Adipocyte (in vitro differentiated cells): ENCODE measurements at regions not wholly inside any gene's neighbourhood (a gene's known extent, or its start where the extent isn't known, plus 50 kb on each side); places are given as distances from the start of the nearest gene placed in this dataset.

Experiments used
- DNase-seq: peaks from one replicate; pipeline ENCODE4 v3.0.0-alpha.2; 2015; ENCODE audit warnings: low read depth
- H3K27me3 ChIP-seq: replicated peaks from 2 replicates; pipeline ENCODE4 v1.7.0; 2013; ENCODE audit warnings: mild to moderate bottlenecking, low read length, moderate library complexity; ENCODE audit not compliant: control insufficient read depth, insufficient read depth
- H3K36me3 ChIP-seq: 2 replicates; pipeline ENCODE4 v1.7.0; 2013; ENCODE audit warnings: low read length, mild to moderate bottlenecking, moderate library complexity; ENCODE audit not compliant: control insufficient read depth, insufficient read depth, severe bottlenecking
- H3K4me1 ChIP-seq: 2 replicates; pipeline ENCODE4 v1.7.0; 2013; ENCODE audit warnings: mild to moderate bottlenecking, low read length, moderate library complexity; ENCODE audit not compliant: control insufficient read depth, insufficient read depth
- H3K4me3 ChIP-seq: 2 replicates; pipeline ENCODE4 v1.7.0; 2013; ENCODE audit warnings: mild to moderate bottlenecking, low read length, moderate library complexity
- H3K9ac ChIP-seq: 2 replicates; pipeline ENCODE4 v1.7.0; 2013; ENCODE audit warnings: mild to moderate bottlenecking, low read length, moderate library complexity
- H3K9me3 ChIP-seq: 2 replicates; pipeline ENCODE4 v1.7.0; 2013; ENCODE audit warnings: mild to moderate bottlenecking, low read length, moderate library complexity; ENCODE audit not compliant: control insufficient read depth

- H3K9me3 ChIP-seq, result no peaks in the 10 kb centered on the region
- H3K4me3 ChIP-seq, result no peak overlapping the region
- H3K9ac ChIP-seq, result no peak overlapping the region
- no peak for DNase-seq
- no peaks in the 10 kb centered on the region for H3K27me3 ChIP-seq
- peaks cover 9% of the 10 kb centered on the region for H3K4me1 ChIP-seq
- H3K36me3 ChIP-seq, result no peaks in the 10 kb centered on the region
These were observed 75.5 kb downstream of the SIPA1L2 start for GRCh38 chr1:232554409-232554808.

- Histone ChIP-seq H3K27me3 (peaks cover under 1% of the 10 kb centered on the region), H3K9ac (no peak overlapping the region), H3K4me1 (peaks cover 9% of the 10 kb centered on the region), H3K36me3 (no peaks in the 10 kb centered on the region), H3K4me3 (no peak overlapping the region), H3K9me3 (no peaks in the 10 kb centered on the region)
- DNase-seq, result peak; percentile 59
These were observed 76.1 kb downstream of the SIPA1L2 start for GRCh38 chr1:232553809-232554208.

- Histone ChIP-seq H3K9me3 (no peaks in the 10 kb centered on the region), H3K36me3 (no peaks in the 10 kb centered on the region), H3K4me3 (no peak overlapping the region), H3K9ac (no peak overlapping the region), H3K27me3 (peaks cover 5% of the 10 kb centered on the region), H3K4me1 (peaks cover 9% of the 10 kb centered on the region)
- peak; percentile 20 for DNase-seq
These were observed 76.7 kb downstream of the SIPA1L2 start for GRCh38 chr1:232553050-232553754.

- H3K27me3 ChIP-seq, result peaks cover 5% of the 10 kb centered on the region
- peaks cover 9% of the 10 kb centered on the region for H3K4me1 ChIP-seq
These were observed 78.5 kb downstream of the SIPA1L2 start for GRCh38 chr1:232551386-232551785.

GRCh38 chr1:232550007-232550406 is 79.9 kb downstream of the SIPA1L2 start:
- peaks cover 5% of the 10 kb centered on the region for H3K27me3 ChIP-seq
- H3K9ac ChIP-seq, result no peak overlapping the region
- no peak overlapping the region for H3K4me3 ChIP-seq
- no peaks in the 10 kb centered on the region for H3K9me3 ChIP-seq
- peaks cover 9% of the 10 kb centered on the region for H3K4me1 ChIP-seq
- H3K36me3 ChIP-seq, result no peaks in the 10 kb centered on the region
- no peak for DNase-seq

More at GRCh38 chr1:232551386-232551785, 78.5 kb downstream of the SIPA1L2 start:
- no peaks in the 10 kb centered on the region for H3K9me3 ChIP-seq
- H3K4me3 ChIP-seq, result no peak overlapping the region
- H3K9ac ChIP-seq, result no peak overlapping the region
- H3K36me3 ChIP-seq, result no peaks in the 10 kb centered on the region
- no peak for DNase-seq

GRCh38 chr1:232548691-232549090 is 81.2 kb downstream of the SIPA1L2 start:
- Histone ChIP-seq H3K4me1 (peaks cover 3% of the 10 kb centered on the region), H3K9me3 (no peaks in the 10 kb centered on the region), H3K4me3 (no peak overlapping the region), H3K27me3 (peaks cover 5% of the 10 kb centered on the region), H3K36me3 (no peaks in the 10 kb centered on the region), H3K9ac (no peak overlapping the region)
- DNase-seq, result no peak

- H3K9me3 ChIP-seq, result no peaks in the 10 kb centered on the region
- H3K36me3 ChIP-seq, result no peaks in the 10 kb centered on the region
- H3K4me3 ChIP-seq, result no peak overlapping the region
- H3K4me1 ChIP-seq, result no peaks in the 10 kb centered on the region
- H3K9ac ChIP-seq, result no peak overlapping the region
- DNase-seq, result no peak
- peaks cover 5% of the 10 kb centered on the region for H3K27me3 ChIP-seq
These were observed 81.9 kb downstream of the SIPA1L2 start for GRCh38 chr1:232547938-232548484.

GRCh38 chr1:232542633-232543593 is 87.0 kb downstream of the SIPA1L2 start:
- Histone ChIP-seq H3K9ac (no peak overlapping the region), H3K9me3 (no peaks in the 10 kb centered on the region), H3K4me1 (peaks cover 5% of the 10 kb centered on the region), H3K27me3 (no peaks in the 10 kb centered on the region), H3K36me3 (no peaks in the 10 kb centered on the region), H3K4me3 (no peak overlapping the region)
- DNase-seq, result no peak

GRCh38 chr1:232538943-232539302 is 91.0 kb downstream of the SIPA1L2 start:
- H3K4me1 ChIP-seq, result peaks cover 5% of the 10 kb centered on the region
- no peaks in the 10 kb centered on the region for H3K36me3 ChIP-seq
- DNase-seq, result no peak
- H3K4me3 ChIP-seq, result no peak overlapping the region
- no peak overlapping the region for H3K9ac ChIP-seq
- no peaks in the 10 kb centered on the region for H3K27me3 ChIP-seq
- no peaks in the 10 kb centered on the region for H3K9me3 ChIP-seq

- Histone ChIP-seq H3K9me3 (no peaks in the 10 kb centered on the region), H3K9ac (no peak overlapping the region), H3K27me3 (no peaks in the 10 kb centered on the region), H3K4me3 (no peak overlapping the region), H3K36me3 (no peaks in the 10 kb centered on the region), H3K4me1 (peaks cover 5% of the 10 kb centered on the region)
- DNase-seq, result peak; percentile 64
These were observed 91.5 kb downstream of the SIPA1L2 start for GRCh38 chr1:232538224-232538942.
